Glomerular endothelial cell (primary cell): ENCODE measurements at regions not wholly inside any gene's neighbourhood (a gene's known extent, or its start where the extent isn't known, plus 50 kb on each side); places are given as distances from the start of the nearest gene placed in this dataset.

Experiments
- DNase-seq: peaks from one replicate; pipeline ENCODE4 v3.0.0-alpha.2; 2011; ENCODE audit warnings: low read depth, low spot score; ENCODE audit errors: extremely low read depth

- no peak for DNase-seq
Measured at GRCh38 chr6:139593081-139593480, 218.6 kb upstream of the CITED2 start.

- DNase-seq = no peak
Measured at GRCh38 chr6:139592011-139592410, 217.6 kb upstream of the CITED2 start.

- no peak for DNase-seq
Measured at GRCh38 chr6:139591075-139591865, 216.8 kb upstream of the CITED2 start.

GRCh38 chr6:139590206-139590605 is 215.8 kb upstream of the CITED2 start:
- DNase-seq = no peak

GRCh38 chr6:139588734-139589593 is 214.5 kb upstream of the CITED2 start:
- DNase-seq = no peak

GRCh38 chr6:139588076-139588639 is 213.7 kb upstream of the CITED2 start:
- no peak for DNase-seq

GRCh38 chr6:139587469-139587868 is 213.0 kb upstream of the CITED2 start:
- DNase-seq = peak; percentile 22

GRCh38 chr6:139586273-139586672 is 211.8 kb upstream of the CITED2 start:
- no peak for DNase-seq

GRCh38 chr6:139584599-139584998 is 210.2 kb upstream of the CITED2 start:
- no peak for DNase-seq

GRCh38 chr6:139583420-139583819 is 209.0 kb upstream of the CITED2 start:
- DNase-seq = no peak

- DNase-seq = no peak
Measured at GRCh38 chr6:139582956-139583355, 208.5 kb upstream of the CITED2 start.

- DNase-seq = no peak
Measured at GRCh38 chr6:139581485-139581865, 207.0 kb upstream of the CITED2 start.

- no peak for DNase-seq
Measured at GRCh38 chr6:139580592-139581484, 206.4 kb upstream of the CITED2 start.

- DNase-seq = no peak
Measured at GRCh38 chr6:139577763-139578604, 203.5 kb upstream of the CITED2 start.

- no peak for DNase-seq
Measured at GRCh38 chr6:139577124-139577762, 202.8 kb upstream of the CITED2 start.

- no peak for DNase-seq
Measured at GRCh38 chr6:139572001-139572400, 197.6 kb upstream of the CITED2 start.

- DNase-seq = no peak
Measured at GRCh38 chr6:139570166-139570565, 195.7 kb upstream of the CITED2 start.

GRCh38 chr6:139569566-139569965 is 195.1 kb upstream of the CITED2 start:
- DNase-seq = peak; percentile 18

GRCh38 chr6:139568956-139569538 is 194.6 kb upstream of the CITED2 start:
- peak; percentile 45 for DNase-seq
